A549 (cell line): ENCODE measurements at regions not wholly inside any gene's neighbourhood (a gene's known extent, or its start where the extent isn't known, plus 50 kb on each side); places are given as distances from the start of the nearest gene placed in this dataset.

Experiments
- CBX8 ChIP-seq: fragments of 200-600 bp; sonication (generic); IDR thresholded peaks from 2 replicates; pipeline ENCODE4 v1.6.1; 2016
- CEBPB ChIP-seq, 2 experiments: fragments of >200 bp in 1 of 2; sonication (Bioruptor Twin) in 1 of 2; formaldehyde crosslinking in 1 of 2; IDR thresholded peaks; 2 replicates each; pipeline ENCODE4 v1.6.1; 2012 to 2016
- CTCF ChIP-seq: fragments of >200 bp; sonication (Bioruptor Twin); formaldehyde crosslinking; IDR thresholded peaks from 3 replicates; pipeline ENCODE4 v1.5.1; 2016
- GATA3 ChIP-seq: IDR thresholded peaks from 2 replicates; pipeline ENCODE4 v1.6.1; 2012; ENCODE audit warnings: borderline replicate concordance
- KDM1A ChIP-seq: fragments of 200-600 bp; sonication (generic); IDR thresholded peaks from 2 replicates; pipeline ENCODE4 v1.6.1; 2016; ENCODE audit warnings: low read depth, mild to moderate bottlenecking
- NR3C1 ChIP-seq: fragments of >200 bp; sonication (Bioruptor Twin); formaldehyde crosslinking; IDR thresholded peaks from 3 replicates; pipeline ENCODE4 v1.6.1; 2017
- POLR2A ChIP-seq: IDR thresholded peaks from 2 replicates; pipeline ENCODE4 v1.6.1; 2012; ENCODE audit warnings: mild to moderate bottlenecking, low read length
- RCOR1 ChIP-seq: fragments of 150-350 bp; IDR thresholded peaks from 2 replicates; pipeline ENCODE4 v1.6.1; 2014; ENCODE audit warnings: antibody characterized with exemption, low read length, low read depth

- no peak for TF ChIP-seq POLR2A
- no peak for TF ChIP-seq CEBPB (IDR thresholded peaks at IDR 0.05)
- no peak for TF ChIP-seq NR3C1
- no peak for TF ChIP-seq RCOR1
- TF ChIP-seq KDM1A: no peak
- no peak for TF ChIP-seq GATA3
- no peak for TF ChIP-seq CTCF
- TF ChIP-seq CBX8: no peak
These were observed 205.1 kb upstream of the RGMA start for GRCh38 chr15:93294066-93294465.
